ENCODE measurements at regions not wholly inside any gene's neighbourhood (a gene's known extent, or its start where the extent isn't known, plus 50 kb on each side); places are given as distances from the start of the nearest gene placed in this dataset.
"Not testable (repeated sequence)": the region's sequence is repeated elsewhere in the genome, so short reads cannot be mapped to it uniquely, and the experiment has no call there.

- no peak for DNase-seq (ENCODE audit: low spot score)
These were observed 954.6 kb downstream of the TSN start for GRCh38 chr2:122710049-122710448.

GRCh38 chr2:122713800-122714199 is 958.3 kb downstream of the TSN start:
- DNase-seq (ENCODE audit: low spot score), result no peak

GRCh38 chr2:122720822-122721221 is 965.4 kb downstream of the TSN start:
- not testable (repeated sequence) for DNase-seq (ENCODE audit: low spot score)

GRCh38 chr2:122734766-122735424 is 979.4 kb downstream of the TSN start:
- DNase-seq (ENCODE audit: low spot score), result no peak

- DNase-seq (ENCODE audit: low spot score), result no peak
These were observed 980.8 kb downstream of the TSN start for GRCh38 chr2:122736279-122736678.

GRCh38 chr2:122737429-122738077 is 982.1 kb downstream of the TSN start:
- no peak for DNase-seq (ENCODE audit: low spot score)

- no peak for DNase-seq (ENCODE audit: low spot score)
These were observed 984.5 kb downstream of the TSN start for GRCh38 chr2:122739732-122740593.

- no peak for DNase-seq (ENCODE audit: low spot score)
These were observed 985.1 kb downstream of the TSN start for GRCh38 chr2:122740594-122740948.

GRCh38 chr2:122741403-122741802 is 986.0 kb downstream of the TSN start:
- no peak for DNase-seq (ENCODE audit: low spot score)

GRCh38 chr2:122743021-122743675 is 987.7 kb downstream of the TSN start:
- no peak for DNase-seq (ENCODE audit: low spot score)

- DNase-seq (ENCODE audit: low spot score), result no peak
These were observed 990.2 kb downstream of the TSN start for GRCh38 chr2:122745603-122746002.

GRCh38 chr2:122747670-122748069 is 992.2 kb downstream of the TSN start:
- no peak for DNase-seq (ENCODE audit: low spot score)

- DNase-seq (ENCODE audit: low spot score), result no peak
These were observed 993.1 kb downstream of the TSN start for GRCh38 chr2:122748552-122749011.

GRCh38 chr2:122749405-122749804 is 994.0 kb downstream of the TSN start:
- DNase-seq (ENCODE audit: low spot score), result no peak

- DNase-seq (ENCODE audit: low spot score), result no peak
These were observed 994.6 kb downstream of the TSN start for GRCh38 chr2:122750095-122750494.

GRCh38 chr2:122750808-122751207 is 995.4 kb downstream of the TSN start:
- no peak for DNase-seq (ENCODE audit: low spot score)

GRCh38 chr2:122753336-122753735 is 997.9 kb downstream of the TSN start:
- no peak for DNase-seq (ENCODE audit: low spot score)

GRCh38 chr2:122754561-122754960 is 999.1 kb downstream of the TSN start:
- DNase-seq (ENCODE audit: low spot score), result no peak

- DNase-seq (ENCODE audit: low spot score), result no peak
These were observed 999.9 kb downstream of the TSN start for GRCh38 chr2:122755281-122755780.

GRCh38 chr2:122758967-122759366 is 1003.5 kb downstream of the TSN start:
- no peak for DNase-seq (ENCODE audit: low spot score)

GRCh38 chr2:122764014-122764413 is 1008.6 kb downstream of the TSN start:
- no peak for DNase-seq (ENCODE audit: low spot score)

GRCh38 chr2:122780251-122780650 is 1024.8 kb downstream of the TSN start:
- no peak for DNase-seq (ENCODE audit: low spot score)
